Keratinocyte (primary cell): ENCODE measurements at regions not wholly inside any gene's neighbourhood (a gene's known extent, or its start where the extent isn't known, plus 50 kb on each side); places are given as distances from the start of the nearest gene placed in this dataset.

Source experiments
- DNase-seq: peaks from one replicate; pipeline ENCODE4 v3.0.0-alpha.2; 2011; ENCODE audit warnings: low read depth, missing footprints, low spot score
- FAIRE-seq: peaks from 2 replicates; lab custom pipeline; 2011; peaks lifted over from hg19 to GRCh38; lab: Jason Lieb, UNC
- H2AFZ ChIP-seq: 2 replicates; pipeline ENCODE4 v1.6.0; 2012; ENCODE audit warnings: low read length, control low read depth, inconsistent platforms; ENCODE audit not compliant: control insufficient read depth
- H3K27ac ChIP-seq: 2 replicates; pipeline ENCODE4 v1.5.1; 2011; ENCODE audit warnings: low read length; ENCODE audit not compliant: control insufficient read depth, insufficient read depth
- H3K27me3 ChIP-seq: 3 replicates; pipeline ENCODE4 v1.6.0; 2011; ENCODE audit warnings: low read length; ENCODE audit not compliant: control insufficient read depth, insufficient read depth; ENCODE audit errors: extremely low read depth
- H3K36me3 ChIP-seq, 2 experiments: 2 replicates in 1 of 2; 3 replicates in 1 of 2; pipeline ENCODE4 v1.5.1; 2011; ENCODE audit warnings: low read length in 2 of 2, mild to moderate bottlenecking in 1 of 2; ENCODE audit not compliant: control insufficient read depth in 2 of 2, insufficient read depth in 2 of 2; ENCODE audit errors: extremely low read depth in 1 of 2
- H3K4me1 ChIP-seq: 3 replicates; pipeline ENCODE4 v1.5.1; 2011; ENCODE audit warnings: low read length; ENCODE audit not compliant: control insufficient read depth, insufficient read depth; ENCODE audit errors: extremely low read depth
- H3K4me2 ChIP-seq: 3 replicates; pipeline ENCODE4 v1.6.0; 2011; ENCODE audit warnings: low read depth, low read length; ENCODE audit not compliant: control insufficient read depth, insufficient read depth; ENCODE audit errors: extremely low read depth
- H3K4me3 ChIP-seq, 3 experiments: fragments of 200-600 bp in 1 of 3; sonication (generic) in 1 of 3; 2 replicates in 2 of 3; 3 replicates in 1 of 3; pipeline ENCODE4 v1.5.1; 2011 to 2016; ENCODE audit warnings: low read length in 3 of 3, mild to moderate bottlenecking in 3 of 3, control low read depth in 2 of 3, inconsistent platforms in 1 of 3, low read depth in 1 of 3, mixed read lengths in 1 of 3, mixed run types in 1 of 3, moderate library complexity in 1 of 3; ENCODE audit not compliant: control insufficient read depth in 2 of 3, insufficient read depth in 2 of 3; ENCODE audit errors: extremely low read depth in 1 of 3
- H3K79me2 ChIP-seq: 2 replicates; pipeline ENCODE4 v1.6.0; 2012; ENCODE audit warnings: low read length; ENCODE audit not compliant: control insufficient read depth, insufficient read depth
- H3K9ac ChIP-seq: 3 replicates; pipeline ENCODE4 v1.6.0; 2011; ENCODE audit warnings: low read length; ENCODE audit not compliant: control insufficient read depth, insufficient read depth; ENCODE audit errors: extremely low read depth
- H3K9me1 ChIP-seq: 3 replicates; pipeline ENCODE4 v1.6.0; 2011; ENCODE audit warnings: low read length; ENCODE audit not compliant: control insufficient read depth, insufficient read depth; ENCODE audit errors: extremely low read depth
- H3K9me3 ChIP-seq: 2 replicates; pipeline ENCODE4 v1.5.1; 2012; ENCODE audit warnings: low read depth, low read length; ENCODE audit not compliant: control insufficient read depth
- H4K20me1 ChIP-seq: 3 replicates; pipeline ENCODE4 v1.6.0; 2011; ENCODE audit warnings: low read length; ENCODE audit not compliant: control insufficient read depth, insufficient read depth; ENCODE audit errors: extremely low read depth
- EZH2 ChIP-seq: IDR thresholded peaks from one replicate; pipeline ENCODE4 v1.6.1; 2012; ENCODE audit warnings: inconsistent platforms, mild to moderate bottlenecking, low read length, moderate library complexity
- dilution Hi-C: fragments of 300-500 bp; cut with MboI; formaldehyde crosslinking; loops from one replicate; pipeline ENCODE4 v1.7.0; 2020; ENCODE audit warnings: low sequenced_read_pairs; ENCODE audit not compliant: extremely low pct_ligation_motif_present
- TF ChIP-seq, protein P1 (sequence below), 3 experiments: IDR thresholded peaks in 1 of 3; conservative IDR thresholded peaks in 1 of 3; optimal IDR thresholded peaks in 1 of 3; 2 replicates in 2 of 3; 3 replicates in 1 of 3; pipeline versions ENCODE3 to v1.5.1; 2011; ENCODE audit warnings: low read length in 3 of 3, mild to moderate bottlenecking in 3 of 3, moderate library complexity in 2 of 3, control low read depth in 1 of 3, inconsistent platforms in 1 of 3; ENCODE audit not compliant: insufficient read depth in 2 of 3; ENCODE audit errors: extremely low read depth in 1 of 3

DNA sequence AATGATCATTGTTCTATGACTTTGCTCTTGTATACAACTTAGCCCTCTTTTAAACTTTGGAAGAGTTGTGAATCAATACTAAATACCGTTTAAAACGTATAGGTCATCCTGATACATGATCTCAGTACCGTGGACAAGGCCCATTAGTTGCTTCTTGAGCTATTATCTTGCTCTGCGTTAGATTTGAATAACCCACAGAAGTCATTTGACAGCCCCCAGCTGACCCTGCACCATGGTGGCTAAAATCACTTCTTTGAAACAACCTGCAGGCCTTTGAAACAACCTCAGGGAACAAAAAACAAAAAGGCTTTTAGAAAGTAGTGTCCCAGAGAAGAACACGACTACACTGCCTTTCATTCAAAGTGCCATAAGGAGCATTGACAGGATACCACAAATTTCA lies 473.0 kb upstream of the ADGRL2 start:
- dilution Hi-C loops = no loop called here
- H4K20me1 ChIP-seq = no peaks in the 10 kb centered on the region
- no peaks in the 10 kb centered on the region for H3K4me1 ChIP-seq
- FAIRE-seq (no peak), DNase-seq (no peak)
- no peaks in the 10 kb centered on the region for H3K9me3 ChIP-seq
- H3K36me3 ChIP-seq = no peaks in the 10 kb centered on the region
- no peak overlapping the region for H3K9ac ChIP-seq
- no peaks in the 10 kb centered on the region for H3K79me2 ChIP-seq
- H3K27me3 ChIP-seq = no peaks in the 10 kb centered on the region
- H3K4me3 ChIP-seq = no peak overlapping the region
- no peaks in the 10 kb centered on the region for H3K9me1 ChIP-seq
- H2AFZ ChIP-seq = no peak overlapping the region
- no peak overlapping the region for H3K4me2 ChIP-seq
- no peak for TF ChIP-seq EZH2
- TF ChIP-seq, protein P1, sequence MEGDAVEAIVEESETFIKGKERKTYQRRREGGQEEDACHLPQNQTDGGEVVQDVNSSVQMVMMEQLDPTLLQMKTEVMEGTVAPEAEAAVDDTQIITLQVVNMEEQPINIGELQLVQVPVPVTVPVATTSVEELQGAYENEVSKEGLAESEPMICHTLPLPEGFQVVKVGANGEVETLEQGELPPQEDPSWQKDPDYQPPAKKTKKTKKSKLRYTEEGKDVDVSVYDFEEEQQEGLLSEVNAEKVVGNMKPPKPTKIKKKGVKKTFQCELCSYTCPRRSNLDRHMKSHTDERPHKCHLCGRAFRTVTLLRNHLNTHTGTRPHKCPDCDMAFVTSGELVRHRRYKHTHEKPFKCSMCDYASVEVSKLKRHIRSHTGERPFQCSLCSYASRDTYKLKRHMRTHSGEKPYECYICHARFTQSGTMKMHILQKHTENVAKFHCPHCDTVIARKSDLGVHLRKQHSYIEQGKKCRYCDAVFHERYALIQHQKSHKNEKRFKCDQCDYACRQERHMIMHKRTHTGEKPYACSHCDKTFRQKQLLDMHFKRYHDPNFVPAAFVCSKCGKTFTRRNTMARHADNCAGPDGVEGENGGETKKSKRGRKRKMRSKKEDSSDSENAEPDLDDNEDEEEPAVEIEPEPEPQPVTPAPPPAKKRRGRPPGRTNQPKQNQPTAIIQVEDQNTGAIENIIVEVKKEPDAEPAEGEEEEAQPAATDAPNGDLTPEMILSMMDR (optimal IDR thresholded peaks at IDR 0.05 in 1 of 3, IDR thresholded peaks at IDR 0.05 in 1 of 3, conservative IDR thresholded peaks at IDR 0.05 in 1 of 3; ENCODE audit: extremely low read depth in 1 of 3, insufficient read depth in 2 of 3, low read length in 3 of 3) = no peak
- H3K27ac ChIP-seq = no peak overlapping the region

- H3K27me3 ChIP-seq = no peaks in the 10 kb centered on the region
- dilution Hi-C loops = no loop called here
- DNase-seq (no peak), FAIRE-seq (no peak)
- no peaks in the 10 kb centered on the region for H3K9me3 ChIP-seq
- no peaks in the 10 kb centered on the region for H4K20me1 ChIP-seq
- no peak overlapping the region for H2AFZ ChIP-seq
- no peak overlapping the region for H3K9ac ChIP-seq
- H3K79me2 ChIP-seq = no peaks in the 10 kb centered on the region
- no peak overlapping the region for H3K4me2 ChIP-seq
- no peaks in the 10 kb centered on the region for H3K4me1 ChIP-seq
- H3K9me1 ChIP-seq = no peaks in the 10 kb centered on the region
- H3K27ac ChIP-seq = no peak overlapping the region
- H3K36me3 ChIP-seq = no peaks in the 10 kb centered on the region
- TF ChIP-seq EZH2 = no peak
- TF ChIP-seq, protein P1 (optimal IDR thresholded peaks at IDR 0.05 in 1 of 3, IDR thresholded peaks at IDR 0.05 in 1 of 3, conservative IDR thresholded peaks at IDR 0.05 in 1 of 3; ENCODE audit: extremely low read depth in 1 of 3, insufficient read depth in 2 of 3, low read length in 3 of 3) = no peak
- no peak overlapping the region for H3K4me3 ChIP-seq
These were observed 473.5 kb upstream of the ADGRL2 start for GRCh38 chr1:81327103-81327710.
